Vagina (tissue), 2 donors: ENCODE measurements at regions not wholly inside any gene's neighbourhood (a gene's known extent, or its start where the extent isn't known, plus 50 kb on each side); places are given as distances from the start of the nearest gene placed in this dataset.

Source experiments
- POLR2A ChIP-seq, 2 donors: fragments of 450-650 bp; IDR thresholded peaks; one replicate each; pipeline ENCODE4 v1.6.1; 2017; ENCODE audit warnings: antibody characterized with exemption in 2 of 2, mild to moderate bottlenecking in 2 of 2, moderate library complexity in 2 of 2
- POLR2AphosphoS5 ChIP-seq, 2 donors: sonication (generic); formaldehyde crosslinking; IDR thresholded peaks; one replicate each; pipeline ENCODE4 v1.9.0; 2017; ENCODE audit warnings: antibody characterized with exemption in 2 of 2, mild to moderate bottlenecking in 2 of 2, low read depth in 1 of 2; ENCODE audit not compliant: insufficient read depth in 1 of 2
- TF ChIP-seq, protein P1 (sequence below), 3 experiments: fragments of 450-650 bp in 2 of 3; fragments of 200-600 bp in 1 of 3; sonication (generic) in 1 of 3; IDR thresholded peaks; one replicate each; pipeline ENCODE4 v1.5.1; 2017 to 2019; ENCODE audit warnings: antibody characterized with exemption in 3 of 3, mild to moderate bottlenecking in 2 of 3, moderate library complexity in 2 of 3

DNA sequence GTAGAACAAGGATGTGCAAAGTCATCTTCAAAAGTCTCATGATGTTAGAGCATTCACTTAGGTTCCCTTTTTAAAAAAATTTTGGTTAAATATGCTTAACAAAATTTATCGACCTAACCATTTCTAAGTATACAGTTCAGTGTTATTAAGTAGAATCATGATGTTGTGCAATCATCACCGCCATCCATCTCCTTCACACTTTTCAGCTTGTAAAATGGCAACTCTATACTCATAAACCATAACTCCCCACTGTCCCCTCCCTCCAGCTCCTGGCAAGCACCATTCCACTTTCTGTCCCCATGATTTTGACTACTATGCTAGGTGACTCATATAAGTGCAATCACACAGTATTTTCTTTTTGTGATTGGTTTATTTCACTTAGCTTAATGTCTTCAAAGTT lies 895.0 kb downstream of the TBL1XR1 start:
- TF ChIP-seq, protein P1, sequence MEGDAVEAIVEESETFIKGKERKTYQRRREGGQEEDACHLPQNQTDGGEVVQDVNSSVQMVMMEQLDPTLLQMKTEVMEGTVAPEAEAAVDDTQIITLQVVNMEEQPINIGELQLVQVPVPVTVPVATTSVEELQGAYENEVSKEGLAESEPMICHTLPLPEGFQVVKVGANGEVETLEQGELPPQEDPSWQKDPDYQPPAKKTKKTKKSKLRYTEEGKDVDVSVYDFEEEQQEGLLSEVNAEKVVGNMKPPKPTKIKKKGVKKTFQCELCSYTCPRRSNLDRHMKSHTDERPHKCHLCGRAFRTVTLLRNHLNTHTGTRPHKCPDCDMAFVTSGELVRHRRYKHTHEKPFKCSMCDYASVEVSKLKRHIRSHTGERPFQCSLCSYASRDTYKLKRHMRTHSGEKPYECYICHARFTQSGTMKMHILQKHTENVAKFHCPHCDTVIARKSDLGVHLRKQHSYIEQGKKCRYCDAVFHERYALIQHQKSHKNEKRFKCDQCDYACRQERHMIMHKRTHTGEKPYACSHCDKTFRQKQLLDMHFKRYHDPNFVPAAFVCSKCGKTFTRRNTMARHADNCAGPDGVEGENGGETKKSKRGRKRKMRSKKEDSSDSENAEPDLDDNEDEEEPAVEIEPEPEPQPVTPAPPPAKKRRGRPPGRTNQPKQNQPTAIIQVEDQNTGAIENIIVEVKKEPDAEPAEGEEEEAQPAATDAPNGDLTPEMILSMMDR (IDR thresholded peaks at IDR 0.05): no peak
- TF ChIP-seq POLR2A (IDR thresholded peaks at IDR 0.05): no peak
- TF ChIP-seq POLR2AphosphoS5 (IDR thresholded peaks at IDR 0.05; ENCODE audit: insufficient read depth in 1 of 2, low read depth in 1 of 2): no peak
